B cell (primary cell): ENCODE measurements at regions not wholly inside any gene's neighbourhood (a gene's known extent, or its start where the extent isn't known, plus 50 kb on each side); places are given as distances from the start of the nearest gene placed in this dataset.

Source experiments
- ATAC-seq: fragments of 200-7000 bp; cut with Tn5 transposase; one replicate; pipeline ENCODE4 v1.10.0; 2021; ENCODE audit warnings: low read depth, mild to moderate bottlenecking, moderate number of reproducible peaks, moderate library complexity
- CTCF ChIA-PET: fragments of 350-600 bp; sonication (Branson Sonifier 250); formaldehyde crosslinking; loops from one replicate; lab custom pipeline; 2021; ENCODE audit warnings: antibody characterized with exemption, inconsistent platforms; lab: Charles Lee
- POLR2A ChIA-PET: fragments of 350-600 bp; sonication (Branson Sonifier 250); formaldehyde crosslinking; loops from one replicate; lab custom pipeline; 2021; ENCODE audit warnings: antibody characterized with exemption; lab: Charles Lee
- DNase-seq: peaks from one replicate; pipeline ENCODE4 v3.0.0; 2013
- H2AFZ ChIP-seq: 2 replicates; pipeline ENCODE4 v1.6.1; 2012; ENCODE audit warnings: mild to moderate bottlenecking, low read depth, low read length; ENCODE audit not compliant: insufficient read depth, poor library complexity, severe bottlenecking
- H3K27ac ChIP-seq, 2 donors: 1 replicate in 1 of 2; 2 replicates in 1 of 2; pipeline ENCODE4 v1.5.1; 2012 to 2013; ENCODE audit warnings: low read length in 2 of 2, mild to moderate bottlenecking in 2 of 2, moderate library complexity in 1 of 2
- H3K27me3 ChIP-seq, 4 experiments: fragments of 200-600 bp in 1 of 4; sonication (generic) in 1 of 4; replicated peaks in 1 of 4; 1 replicate in 2 of 4; 2 replicates in 2 of 4; pipeline versions ENCODE4 v1.6.1 to v1.7.0; 2013 to 2016; ENCODE audit warnings: low read length in 3 of 4, mild to moderate bottlenecking in 2 of 4, mixed read lengths in 1 of 4, moderate library complexity in 1 of 4; ENCODE audit not compliant: insufficient read depth in 4 of 4, control insufficient read depth in 3 of 4; ENCODE audit errors: control extremely low read depth in 1 of 4
- H3K36me3 ChIP-seq, 2 experiments: replicated peaks in 1 of 2; 1 replicate in 1 of 2; 2 replicates in 1 of 2; pipeline versions ENCODE4 v1.6.1 to v1.7.1; 2013; ENCODE audit warnings: low read length in 1 of 2; ENCODE audit not compliant: insufficient read depth in 2 of 2, control insufficient read depth in 1 of 2; ENCODE audit errors: control extremely low read depth in 1 of 2, extremely low read depth in 1 of 2
- H3K4me1 ChIP-seq, 2 donors: fragments of 200-600 bp in 1 of 2; sonication (generic) in 1 of 2; 1 replicate in 1 of 2; 2 replicates in 1 of 2; pipeline versions ENCODE4 v1.5.1 to v1.6.1; 2013 to 2017; ENCODE audit warnings: low read length in 2 of 2; ENCODE audit not compliant: control insufficient read depth in 2 of 2, insufficient read depth in 2 of 2
- H3K4me2 ChIP-seq: replicated peaks from 2 replicates; pipeline ENCODE3; 2012; ENCODE audit warnings: mild to moderate bottlenecking, low read depth, low read length; ENCODE audit not compliant: poor library complexity, severe bottlenecking
- H3K4me3 ChIP-seq, 5 experiments: fragments of 200-600 bp in 1 of 5; sonication (generic) in 1 of 5; 1 replicate in 3 of 5; 2 replicates in 2 of 5; pipeline versions ENCODE4 v1.5.1 to v1.7.0; 2011 to 2016; ENCODE audit warnings: low read length in 4 of 5, mild to moderate bottlenecking in 4 of 5, low read depth in 2 of 5, control low read depth in 1 of 5, moderate library complexity in 1 of 5; ENCODE audit not compliant: insufficient read depth in 1 of 5; ENCODE audit errors: control extremely low read depth in 1 of 5, extremely low read depth in 1 of 5
- H3K79me2 ChIP-seq: fragments of 200-600 bp; sonication (generic); one replicate; pipeline ENCODE4 v1.6.0; 2016; ENCODE audit warnings: low read length; ENCODE audit not compliant: control insufficient read depth, insufficient read depth
- H3K9ac ChIP-seq: fragments of 200-600 bp; sonication (generic); 2 replicates; pipeline ENCODE4 v1.6.1; 2017; ENCODE audit warnings: mild to moderate bottlenecking, low read length, moderate library complexity
- H3K9me3 ChIP-seq, 3 donors: one replicate each; pipeline versions ENCODE4 v1.6.1 to v1.7.1; 2013; ENCODE audit warnings: low read length in 2 of 3; ENCODE audit not compliant: control insufficient read depth in 2 of 3, insufficient read depth in 1 of 3; ENCODE audit errors: control extremely low read depth in 1 of 3
- H4K20me1 ChIP-seq: 2 replicates; pipeline ENCODE4 v1.6.0; 2012; ENCODE audit warnings: mild to moderate bottlenecking, low read length; ENCODE audit not compliant: insufficient read depth, control insufficient read depth, poor library complexity, severe bottlenecking
- H3K27ac Mint-ChIP-seq: one replicate; pipeline ENCODE4 v1.8.0; 2021; ENCODE audit warnings: mixed read lengths
- H3K27me3 Mint-ChIP-seq: one replicate; pipeline ENCODE4 v1.8.0; 2021; ENCODE audit warnings: mixed read lengths
- H3K4me1 Mint-ChIP-seq: one replicate; pipeline ENCODE4 v1.8.0; 2021; ENCODE audit warnings: mixed read lengths
- H3K4me3 Mint-ChIP-seq: one replicate; pipeline ENCODE4 v1.8.0; 2021; ENCODE audit warnings: mixed read lengths
- H3K9me3 Mint-ChIP-seq: one replicate; pipeline ENCODE4 v1.8.0; 2022; ENCODE audit warnings: mixed read lengths; ENCODE audit not compliant: insufficient read depth
- CTCF ChIP-seq: fragments of 200-600 bp; IDR thresholded peaks from one replicate; pipeline ENCODE4 v1.8.0; 2022; ENCODE audit warnings: antibody characterized with exemption, mild to moderate bottlenecking
- EZH2 ChIP-seq: IDR thresholded peaks from 2 replicates; pipeline ENCODE4 v1.6.1; 2012; ENCODE audit warnings: borderline replicate concordance, low read depth, mild to moderate bottlenecking, moderate library complexity, low read length; ENCODE audit not compliant: insufficient read depth, poor library complexity, severe bottlenecking
- WGBS: methylation state at CpG from one replicate; pipeline ENCODE4 v1.1.5; 2013; ENCODE audit warnings: missing lambda C conversion rate; ENCODE audit not compliant: insufficient coverage; 5-methylcytosine and 5-hydroxymethylcytosine counted together
- intact Hi-C: fragments of 100-400 bp; cut with micrococcal nuclease; formaldehyde crosslinking; loops from one replicate; pipeline ENCODE4 v1.10.0; 2022

GRCh38 chr4:181151856-181152255 is 1091.3 kb upstream of the TENM3 start:
- Histone ChIP-seq H4K20me1 (no peaks in the 10 kb centered on the region), H3K4me1 (no peaks in the 10 kb centered on the region), H3K27ac (no peak overlapping the region), H3K9ac (no peak overlapping the region), H3K27me3 (no peaks in the 10 kb centered on the region), H2AFZ (no peak overlapping the region), H3K79me2 (no peaks in the 10 kb centered on the region), H3K9me3 (peaks cover 0 to 3% (median 0%) of the 10 kb centered on the region in 3 donors), H3K4me3 (no peak overlapping the region), H3K4me2 (no peak overlapping the region), H3K36me3 (no peaks in the 10 kb centered on the region)
- intact Hi-C loops = no loop called here
- H3K27me3 Mint-ChIP-seq = no peaks in the 10 kb centered on the region
- no peak for DNase-seq
- no peaks in the 10 kb centered on the region for H3K4me1 Mint-ChIP-seq
- H3K4me3 Mint-ChIP-seq = no peak overlapping the region
- CTCF ChIA-PET = no interaction called here
- H3K27ac Mint-ChIP-seq = no peak overlapping the region
- WGBS = 86% methylated on average over 5 of the region's 7 CpGs
- ATAC-seq = no peak
- POLR2A ChIA-PET = no interaction called here
- H3K9me3 Mint-ChIP-seq = no peaks in the 10 kb centered on the region
- TF ChIP-seq CTCF (no peak), EZH2 (no peak)

GRCh38 chr4:181157647-181158046 is 1085.6 kb upstream of the TENM3 start:
- H3K4me2 ChIP-seq = no peak overlapping the region
- Mint-ChIP-seq H3K27ac (no peak overlapping the region), H3K9me3 (no peaks in the 10 kb centered on the region), H3K27me3 (no peaks in the 10 kb centered on the region), H3K4me3 (no peak overlapping the region), H3K4me1 (no peaks in the 10 kb centered on the region)
- no peak overlapping the region for H3K27ac ChIP-seq
- 0% methylated on average over 1 of the region's 4 CpGs for WGBS
- H3K9ac ChIP-seq = no peak overlapping the region
- H3K36me3 ChIP-seq = no peaks in the 10 kb centered on the region
- DNase-seq (no peak), ATAC-seq (no peak)
- H3K27me3 ChIP-seq = no peaks in the 10 kb centered on the region
- intact Hi-C loops = no loop called here
- H3K4me3 ChIP-seq = no peak overlapping the region
- ChIA-PET CTCF (no interaction called here), POLR2A (no interaction called here)
- no peak overlapping the region for H2AFZ ChIP-seq
- TF ChIP-seq EZH2 (no peak), CTCF (no peak)
- no peaks in the 10 kb centered on the region for H3K79me2 ChIP-seq
- H3K4me1 ChIP-seq = no peaks in the 10 kb centered on the region
- no peaks in the 10 kb centered on the region for H3K9me3 ChIP-seq
- H4K20me1 ChIP-seq = no peaks in the 10 kb centered on the region
